SK-N-MC (cell line): ENCODE measurements at regions not wholly inside any gene's neighbourhood (a gene's known extent, or its start where the extent isn't known, plus 50 kb on each side); places are given as distances from the start of the nearest gene placed in this dataset.

ENCODE experiments used
- EZH2 ChIP-seq: fragments of 200-600 bp; sonication (generic); IDR thresholded peaks from one replicate; pipeline ENCODE4 v1.6.1; 2017; ENCODE audit warnings: antibody characterized with exemption
- FOXP2 ChIP-seq: optimal IDR thresholded peaks from 2 replicates; pipeline ENCODE3; 2011; ENCODE audit warnings: mild to moderate bottlenecking, moderate library complexity; ENCODE audit not compliant: insufficient read depth; ENCODE audit errors: extremely low read length, control extremely low read depth
- POLR2AphosphoS5 ChIP-seq: IDR thresholded peaks from 2 replicates; pipeline ENCODE4 v1.6.1; 2012; ENCODE audit warnings: mild to moderate bottlenecking, low read depth, low read length, borderline replicate concordance

DNA sequence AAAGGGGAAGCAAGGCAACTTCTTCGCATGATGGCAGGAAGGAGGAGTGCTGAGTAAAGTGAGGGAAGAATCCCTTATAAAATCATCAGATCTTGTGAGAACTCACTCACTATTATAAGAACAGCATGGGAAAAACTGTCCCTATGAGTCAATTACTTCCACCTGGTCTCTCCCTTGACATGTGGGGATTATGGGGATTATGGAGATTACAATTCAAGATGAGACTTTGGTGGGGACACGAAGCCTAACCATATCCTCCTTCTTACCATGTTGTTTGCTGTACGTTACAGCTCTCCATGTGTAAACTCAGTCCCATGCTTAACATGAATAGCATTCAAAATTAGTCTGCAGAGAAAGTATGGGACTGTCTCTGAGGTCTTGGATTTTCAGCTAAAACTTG, 1096.8 kb upstream of the ACVR2A start:
- no peak for TF ChIP-seq EZH2
- TF ChIP-seq POLR2AphosphoS5 = no peak
- no peak for TF ChIP-seq FOXP2
